Spleen (tissue), 11 donors: ENCODE measurements at regions not wholly inside any gene's neighbourhood (a gene's known extent, or its start where the extent isn't known, plus 50 kb on each side); places are given as distances from the start of the nearest gene placed in this dataset.

Experiments
- DNase-seq: peaks from one replicate; pipeline ENCODE4 v3.0.0-alpha.2; 2020
- H3K27ac ChIP-seq, 8 donors: fragments of 200-600 bp; sonication (generic) in 7 of 8; 1 replicate in 4 of 8; 2 replicates in 4 of 8; pipeline versions ENCODE4 v1.5.0 to v1.8.0; 2016 to 2021; ENCODE audit warnings: inconsistent platforms in 4 of 8, mild to moderate bottlenecking in 4 of 8, moderate library complexity in 1 of 8
- H3K27me3 ChIP-seq, 7 donors: fragments of 200-600 bp; sonication (generic) in 6 of 7; replicated peaks in 1 of 7; 1 replicate in 4 of 7; 2 replicates in 3 of 7; pipeline versions ENCODE4 v1.5.0 to v1.8.0; 2016 to 2021; ENCODE audit warnings: inconsistent platforms in 3 of 7, mild to moderate bottlenecking in 1 of 7
- H3K36me3 ChIP-seq, 6 donors: fragments of 200-600 bp; sonication (generic) in 5 of 6; 1 replicate in 4 of 6; 2 replicates in 2 of 6; pipeline versions ENCODE4 v1.5.0 to v1.8.0; 2016 to 2021; ENCODE audit warnings: inconsistent platforms in 2 of 6
- H3K4me1 ChIP-seq, 6 donors: fragments of 200-600 bp; sonication (generic) in 5 of 6; 1 replicate in 3 of 6; 2 replicates in 3 of 6; pipeline versions ENCODE4 v1.5.0 to v1.8.0; 2016 to 2021; ENCODE audit warnings: inconsistent platforms in 3 of 6
- H3K4me3 ChIP-seq, 8 donors: fragments of 200-600 bp; sonication (generic) in 7 of 8; 1 replicate in 4 of 8; 2 replicates in 4 of 8; pipeline versions ENCODE4 v1.5.0 to v1.8.0; 2016 to 2021; ENCODE audit warnings: inconsistent platforms in 4 of 8, mild to moderate bottlenecking in 4 of 8, moderate library complexity in 2 of 8
- H3K9me3 ChIP-seq, 8 donors: fragments of 200-600 bp; sonication (generic) in 7 of 8; 1 replicate in 4 of 8; 2 replicates in 4 of 8; pipeline versions ENCODE4 v1.5.0 to v1.8.0; 2016 to 2021; ENCODE audit warnings: inconsistent platforms in 4 of 8
- CTCF ChIP-seq, 11 experiments: fragments of 200-600 bp in 7 of 11; fragments of 450-650 bp in 4 of 11; sonication (generic) in 4 of 11; IDR thresholded peaks in 8 of 11; conservative IDR thresholded peaks in 3 of 11; 1 replicate in 7 of 11; 2 replicates in 4 of 11; pipeline versions ENCODE4 v1.4.0 to v1.8.0; 2016 to 2021; ENCODE audit warnings: antibody characterized with exemption in 11 of 11, inconsistent platforms in 4 of 11, mild to moderate bottlenecking in 1 of 11
- POLR2A ChIP-seq, 3 donors: fragments of 450-650 bp; IDR thresholded peaks; one replicate each; pipeline ENCODE4 v1.5.1; 2017; ENCODE audit warnings: antibody characterized with exemption in 3 of 3, mild to moderate bottlenecking in 1 of 3
- POLR2AphosphoS5 ChIP-seq, 3 donors: sonication (generic); formaldehyde crosslinking; IDR thresholded peaks; one replicate each; pipeline ENCODE4 v1.5.1; 2017; ENCODE audit warnings: antibody characterized with exemption in 3 of 3
- WGBS, 5 donors: extraction: QIAGEN DNeasy Blood & Tissue Kit in 3 of 5; methylation state at CpG; one replicate each; pipeline versions ENCODE4 v1.1.5 to v1.1.7; 2013 to 2018; 5-methylcytosine and 5-hydroxymethylcytosine counted together
- intact Hi-C: fragments of 100-400 bp; cut with DNase I; formaldehyde crosslinking; loops from one replicate; pipeline ENCODE4 v1.15.0; 2023; ENCODE audit warnings: low total_unique reads
- donor health status: healthy with polysubstance abuse.
- donor health status: DM: no; HTN: no; CAD: no; lungs with moderate emphysema.
- donor health status: DM: no; HTN: no; CAD: no.
- donor health status: Bipolar disorder and iron deficiency.
- donor health status: healthy.
- donor health status: DM: no; HTN: no; CAD: no.
- donor health status: DM: yes; HTN: yes; CAD: no.

- 58 to 67% (median 62%) methylated on average over 3 of the region's 3 CpGs for WGBS, 5 donors
These were observed 70.3 kb upstream of the CA10 start for GRCh38 chr17:52228823-52229222.

GRCh38 chr17:52227926-52228325 lies 69.4 kb upstream of the CA10 start:
- no peaks in the 10 kb centered on the region for H3K4me1 ChIP-seq
- H3K27me3 ChIP-seq = no peaks in the 10 kb centered on the region
- H3K9me3 ChIP-seq = no peaks in the 10 kb centered on the region
- 49 to 74% (median 57%) methylated on average over 2 of the region's 2 CpGs for WGBS, 5 donors
- H3K36me3 ChIP-seq = no peaks in the 10 kb centered on the region
- TF ChIP-seq POLR2A (IDR thresholded peaks at IDR 0.05) (no peak), POLR2AphosphoS5 (IDR thresholded peaks at IDR 0.05) (no peak), CTCF (IDR thresholded peaks at IDR 0.05 in 8 of 11, conservative IDR thresholded peaks at IDR 0.05 in 3 of 11) (no peak)
- intact Hi-C loops = no loop called here
- no peak for DNase-seq
- no peak overlapping the region for H3K4me3 ChIP-seq
- H3K27ac ChIP-seq = no peak overlapping the region

More at GRCh38 chr17:52228823-52229222, 70.3 kb upstream of the CA10 start:
- no peak for TF ChIP-seq POLR2A (IDR thresholded peaks at IDR 0.05)
- no peak for TF ChIP-seq CTCF (IDR thresholded peaks at IDR 0.05 in 8 of 11, conservative IDR thresholded peaks at IDR 0.05 in 3 of 11)
- no peak for TF ChIP-seq POLR2AphosphoS5 (IDR thresholded peaks at IDR 0.05)
- intact Hi-C loops = no loop called here
- no peaks in the 10 kb centered on the region for H3K9me3 ChIP-seq
- no peaks in the 10 kb centered on the region for H3K4me1 ChIP-seq
- no peaks in the 10 kb centered on the region for H3K36me3 ChIP-seq
- H3K4me3 ChIP-seq = no peak overlapping the region
- no peaks in the 10 kb centered on the region for H3K27me3 ChIP-seq
- no peak for DNase-seq
- H3K27ac ChIP-seq = no peak overlapping the region

- no peak for TF ChIP-seq POLR2AphosphoS5 (IDR thresholded peaks at IDR 0.05)
- TF ChIP-seq CTCF (IDR thresholded peaks at IDR 0.05 in 8 of 11, conservative IDR thresholded peaks at IDR 0.05 in 3 of 11) = no peak
- TF ChIP-seq POLR2A (IDR thresholded peaks at IDR 0.05) = no peak
- Histone ChIP-seq H3K4me3 (no peak overlapping the region), H3K27me3 (no peaks in the 10 kb centered on the region), H3K4me1 (no peaks in the 10 kb centered on the region), H3K36me3 (no peaks in the 10 kb centered on the region), H3K9me3 (no peaks in the 10 kb centered on the region), H3K27ac (no peak overlapping the region)
- intact Hi-C loops = no loop called here
- DNase-seq = no peak
- 30 to 76% (median 51%) methylated on average over 3 of the region's 3 CpGs for WGBS, 5 donors
These were observed 54.9 kb upstream of the CA10 start for GRCh38 chr17:52213451-52213850.

- H3K4me1 ChIP-seq = no peaks in the 10 kb centered on the region
- DNase-seq = no peak
- no peak overlapping the region for H3K4me3 ChIP-seq
- H3K27ac ChIP-seq = no peak overlapping the region
- no peaks in the 10 kb centered on the region for H3K36me3 ChIP-seq
- TF ChIP-seq CTCF (IDR thresholded peaks at IDR 0.05 in 8 of 11, conservative IDR thresholded peaks at IDR 0.05 in 3 of 11) (no peak), POLR2AphosphoS5 (IDR thresholded peaks at IDR 0.05) (no peak), POLR2A (IDR thresholded peaks at IDR 0.05) (no peak)
- H3K9me3 ChIP-seq = no peaks in the 10 kb centered on the region
- intact Hi-C loops = no loop called here
- H3K27me3 ChIP-seq = no peaks in the 10 kb centered on the region
These were observed 54.3 kb upstream of the CA10 start for GRCh38 chr17:52212851-52213250.
